NCI-H526 treated with DMSO at 0.1 percent for 48 hours (cell line): ENCODE measurements at regions not wholly inside any gene's neighbourhood (a gene's known extent, or its start where the extent isn't known, plus 50 kb on each side); places are given as distances from the start of the nearest gene placed in this dataset.

ENCODE experiments used
- DNase-seq: peaks from one replicate; lab custom pipeline; 2025; lab: John Stamatoyannopoulos, UW

DNA sequence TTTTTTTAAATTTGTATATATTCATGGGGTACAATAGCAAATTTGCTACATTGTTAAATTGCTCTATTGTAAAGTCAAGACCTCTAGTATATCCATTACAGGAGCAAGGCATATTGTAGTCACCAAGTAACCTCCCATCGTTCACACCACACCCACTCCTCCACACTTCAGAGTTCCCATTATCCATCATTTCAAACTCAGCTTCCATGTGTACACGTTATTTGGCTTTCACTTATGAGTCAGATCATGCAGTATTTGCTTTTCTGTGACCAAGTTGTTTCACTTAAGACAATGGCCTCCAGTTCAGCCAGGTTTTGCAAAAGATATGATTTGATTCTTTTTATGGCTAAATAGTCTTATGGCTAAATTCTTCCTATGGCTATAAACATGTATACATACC is 2614.2 kb downstream of the PCDH7 start:
- DNase-seq, result no peak

DNA sequence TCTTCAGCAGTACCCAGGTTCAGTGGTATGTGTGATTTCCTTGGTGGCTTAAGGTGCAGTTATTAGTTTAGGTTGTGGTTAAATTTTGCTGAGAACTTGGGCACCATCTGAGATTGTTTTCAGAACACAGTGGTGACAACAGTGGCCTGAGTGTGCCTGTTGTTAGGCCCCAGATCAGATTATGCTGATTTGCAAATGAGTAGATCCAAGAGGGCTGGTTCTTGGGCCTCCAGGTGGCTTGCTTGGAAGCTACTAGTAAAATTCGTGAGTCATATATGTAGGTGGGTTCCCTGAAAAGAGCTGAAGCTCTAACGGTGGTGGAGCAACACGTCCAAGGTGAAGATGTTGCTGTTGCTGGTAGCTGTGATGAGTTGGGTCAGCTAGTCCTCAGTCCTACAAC is 2619.6 kb downstream of the PCDH7 start:
- DNase-seq, result no peak

DNA sequence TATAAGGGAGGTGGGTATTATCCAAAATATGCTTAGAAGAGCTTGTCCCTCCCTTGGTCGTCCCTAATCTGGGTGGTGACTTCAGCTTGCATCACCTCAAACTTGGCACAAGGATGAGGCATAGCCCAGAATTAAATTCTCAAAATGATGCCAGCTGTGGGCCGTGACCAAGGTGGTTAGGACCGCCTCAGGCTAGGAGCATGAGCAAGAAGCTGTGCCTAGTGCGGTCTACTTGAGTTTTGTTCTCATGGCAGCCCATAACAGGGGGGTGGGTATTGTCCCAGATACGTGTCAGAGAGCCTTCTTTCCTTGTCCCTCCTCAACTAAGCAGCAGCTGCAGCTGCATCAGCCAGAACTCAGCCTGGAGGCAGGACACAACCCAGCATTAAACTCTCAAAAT is 2620.0 kb downstream of the PCDH7 start:
- DNase-seq, result no peak

DNA sequence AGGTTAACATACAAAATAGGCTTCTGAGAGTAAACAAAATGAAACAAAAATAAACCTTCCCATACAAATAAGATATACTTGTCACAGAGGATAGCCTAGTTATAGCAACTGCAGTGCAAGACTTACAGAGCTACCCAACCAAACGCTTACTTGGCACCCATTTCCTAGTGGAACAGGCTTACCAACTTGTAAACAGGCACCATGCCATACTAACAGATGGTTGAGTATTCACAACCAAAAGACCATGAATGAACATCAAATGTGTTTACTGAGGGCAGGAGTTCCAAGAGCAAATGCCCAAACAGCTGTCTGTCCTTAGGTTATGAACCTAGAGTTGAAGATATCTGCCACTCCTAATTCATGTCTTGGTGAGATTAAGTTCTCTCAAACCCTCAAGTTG is 2629.2 kb downstream of the PCDH7 start:
- no peak for DNase-seq

DNA sequence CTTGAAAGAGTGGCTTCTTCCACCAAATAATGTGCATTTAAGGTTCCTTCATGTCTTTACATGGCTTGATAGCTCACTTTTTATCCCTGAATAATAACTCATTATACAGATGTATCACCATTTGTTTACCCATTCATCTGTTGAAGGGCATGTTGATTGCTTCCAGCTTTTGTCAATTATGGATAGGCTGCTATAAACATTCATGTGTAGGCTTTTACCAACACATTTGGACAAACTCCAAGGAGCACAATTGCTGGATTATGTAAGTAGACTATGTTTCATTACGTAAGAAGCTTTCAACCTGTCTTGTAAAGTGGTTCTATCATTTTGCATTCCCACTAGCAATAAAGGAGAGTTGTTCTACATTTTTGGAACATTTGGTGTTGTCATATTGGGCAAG is 2637.0 kb downstream of the PCDH7 start:
- no peak for DNase-seq

DNA sequence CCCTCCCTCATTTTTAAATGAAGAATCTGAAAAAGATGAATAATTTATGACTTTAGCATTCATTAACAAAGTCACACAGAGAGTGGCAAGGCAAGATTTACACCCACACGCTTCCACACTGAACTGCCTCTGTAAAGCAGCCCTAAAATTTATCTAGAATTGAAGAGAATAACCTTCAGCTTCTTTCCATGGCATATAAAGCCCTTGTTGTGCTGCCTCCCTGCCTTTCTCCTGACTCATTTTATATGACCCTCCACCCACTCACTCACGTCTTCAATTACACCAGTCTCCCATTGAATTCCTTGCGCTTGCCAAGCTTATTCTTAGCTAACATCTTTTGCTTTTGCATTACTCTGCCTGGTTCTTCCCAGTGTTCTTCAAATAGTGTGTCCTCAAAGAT is 2649.3 kb downstream of the PCDH7 start:
- DNase-seq, result no peak

DNA sequence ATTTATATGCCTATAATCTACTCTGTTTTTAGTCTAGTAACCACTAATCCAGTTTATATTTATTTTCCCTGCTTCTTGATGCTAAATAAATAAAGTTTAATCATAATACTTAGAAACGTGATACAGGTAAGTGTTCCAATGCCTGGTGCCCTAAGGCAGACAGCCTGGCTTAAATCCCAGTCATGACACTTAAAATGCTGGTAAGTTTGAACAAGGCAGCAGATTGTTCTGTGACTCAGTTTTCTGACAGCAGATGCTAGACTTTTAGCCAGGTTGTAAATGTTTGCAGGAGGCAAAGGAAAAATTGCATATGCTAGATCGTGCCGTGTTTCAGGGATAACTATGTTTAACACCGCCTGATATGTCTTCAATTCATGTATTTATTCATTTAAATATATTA is 2661.6 kb downstream of the PCDH7 start:
- DNase-seq, result no peak

DNA sequence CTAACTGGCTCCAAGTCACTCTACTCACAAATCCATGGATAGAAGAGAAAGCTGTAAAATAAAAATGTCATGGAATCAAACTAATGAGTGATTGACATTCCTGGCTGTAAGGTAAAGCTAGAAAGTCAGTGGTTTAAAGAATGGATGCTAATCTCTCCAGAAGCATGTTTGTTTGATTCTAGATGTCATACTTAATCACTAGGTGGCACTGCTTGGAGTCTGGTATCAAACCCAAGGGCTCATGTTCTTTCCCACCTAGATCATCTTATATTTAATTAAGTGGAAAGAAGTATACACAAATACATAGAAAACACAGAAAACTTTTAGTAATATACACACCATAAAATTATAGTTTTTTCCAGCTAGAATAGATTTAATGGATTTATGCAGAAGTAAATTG is 2666.6 kb downstream of the PCDH7 start:
- DNase-seq, result no peak

DNA sequence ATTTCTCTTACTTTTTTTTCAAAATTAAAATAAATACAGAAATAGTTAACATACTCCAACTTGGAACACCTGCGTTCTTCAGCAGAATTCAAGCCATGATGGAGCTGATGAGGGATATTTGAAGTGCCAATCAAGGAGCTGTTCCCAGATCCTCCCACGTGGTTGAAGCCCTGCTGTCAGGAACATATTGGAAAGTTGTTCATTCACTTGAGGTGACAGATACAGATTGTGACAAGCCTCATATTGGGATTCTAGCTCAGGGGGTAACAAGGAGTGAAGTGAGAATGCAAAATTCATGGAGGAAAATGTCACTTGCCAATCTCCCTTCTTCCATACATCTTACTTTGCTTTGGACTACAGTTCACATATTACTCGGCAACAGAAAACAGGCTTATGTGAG is 2670.8 kb downstream of the PCDH7 start:
- no peak for DNase-seq

DNA sequence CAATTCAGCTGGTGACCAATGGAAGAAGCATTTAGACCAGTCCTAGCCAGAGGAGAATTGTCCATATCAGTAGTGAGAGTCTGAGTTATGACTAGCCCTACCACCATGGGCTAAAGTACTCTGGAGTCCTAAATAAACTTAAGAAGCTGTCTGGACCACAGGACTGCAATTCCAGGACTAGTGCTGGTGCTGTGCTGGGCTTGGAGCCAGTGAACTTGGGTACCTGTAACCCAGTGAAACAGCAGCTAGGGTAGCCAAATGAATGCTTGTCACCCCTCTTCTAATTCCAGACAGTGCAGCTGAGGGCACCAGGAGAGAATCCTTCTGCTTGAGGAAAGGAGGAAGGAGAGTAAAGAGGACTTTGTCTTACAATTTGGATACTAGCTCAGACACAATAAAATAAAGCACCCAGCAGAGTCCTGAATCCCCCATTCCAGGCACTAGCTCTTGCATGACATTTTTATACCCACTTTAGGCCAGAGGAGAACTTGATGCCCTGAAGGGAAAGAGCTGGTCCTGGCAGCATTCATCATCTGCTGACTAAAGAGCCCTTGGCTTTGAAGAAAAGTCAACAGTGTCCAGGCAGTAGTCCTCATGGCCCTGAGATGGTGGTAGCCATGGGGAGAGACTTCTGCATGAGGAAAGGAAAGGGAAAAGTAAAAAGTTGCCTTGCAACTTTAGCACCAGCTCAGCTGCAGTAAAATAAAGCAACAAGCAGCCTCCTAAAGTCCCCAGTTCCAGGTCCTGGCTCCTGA is 2675.7 kb downstream of the PCDH7 start:
- DNase-seq, result no peak

DNA sequence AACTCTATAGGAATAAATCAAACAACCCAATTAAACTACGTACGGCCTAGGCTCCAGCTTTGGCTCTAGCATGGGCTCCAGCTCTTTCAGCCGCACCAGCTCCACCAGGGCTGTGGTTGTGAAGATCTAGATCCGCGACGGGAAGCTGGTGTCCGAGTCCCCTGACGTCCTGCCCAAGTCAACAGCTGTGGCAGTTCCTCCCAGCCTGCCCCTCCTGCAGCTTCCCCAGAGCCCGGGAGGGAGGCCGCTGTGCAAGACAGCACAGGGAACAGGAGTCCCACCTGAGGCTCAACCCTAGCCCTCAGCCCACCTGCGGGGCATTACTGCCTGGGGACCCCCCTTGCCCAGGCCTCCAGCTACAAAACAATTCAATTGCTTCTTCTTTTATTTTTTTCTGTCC is 2680.3 kb downstream of the PCDH7 start:
- DNase-seq, result no peak

DNA sequence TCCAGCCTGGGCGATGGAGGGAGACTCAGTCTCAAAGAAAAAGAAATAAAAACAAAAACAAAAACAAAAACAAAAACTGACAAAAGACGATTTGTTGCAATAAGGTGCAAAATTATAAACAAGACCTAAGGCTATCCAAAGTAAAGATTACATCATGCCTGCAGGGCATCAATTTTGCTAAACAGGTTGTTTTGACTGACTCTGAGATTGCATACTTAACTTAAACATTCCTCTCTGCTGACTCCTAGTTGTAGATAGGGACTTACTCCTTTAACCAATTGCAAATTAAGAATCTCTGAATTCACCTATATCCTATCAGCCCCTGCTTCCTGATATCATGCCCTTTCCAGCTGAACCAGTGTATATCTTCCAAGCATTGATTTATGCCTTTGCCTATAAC is 2687.3 kb downstream of the PCDH7 start:
- DNase-seq, result no peak

DNA sequence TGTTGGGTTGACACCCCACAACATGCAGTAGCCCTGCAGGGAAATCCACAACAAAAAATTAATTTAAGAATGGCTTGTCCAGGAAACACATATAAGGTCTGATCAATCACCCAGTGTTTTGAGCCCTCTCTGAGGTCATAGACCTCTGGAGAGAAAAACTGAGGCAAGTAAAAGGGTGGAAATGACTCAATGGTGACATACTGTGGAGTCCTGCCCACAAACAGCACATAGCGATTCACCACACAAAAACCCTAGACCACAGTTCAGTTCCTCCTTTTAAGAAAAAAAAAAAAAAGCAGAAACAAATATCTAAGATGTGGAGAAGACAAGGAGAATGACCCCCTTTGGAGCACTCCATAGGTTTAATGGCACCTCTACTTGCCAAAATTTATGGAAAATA is 2691.0 kb downstream of the PCDH7 start:
- no peak for DNase-seq

DNA sequence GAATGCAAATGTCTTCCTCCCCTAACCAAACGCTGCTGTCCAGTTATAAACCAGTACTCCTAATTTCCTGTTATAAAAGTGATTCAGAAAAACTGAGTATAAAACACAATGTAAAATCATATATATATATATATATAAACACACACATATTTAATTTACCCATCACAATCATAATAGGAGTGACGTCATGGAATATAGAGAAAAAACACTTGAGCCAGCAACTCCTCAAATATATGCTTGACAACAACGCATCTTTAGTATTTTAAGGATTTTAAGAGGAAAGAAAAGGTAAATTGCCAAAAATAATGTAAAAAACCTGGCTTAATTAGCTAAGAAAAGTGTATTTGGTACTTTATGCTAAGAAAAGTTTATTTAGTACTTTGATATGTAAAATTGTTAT is 2701.7 kb downstream of the PCDH7 start:
- no peak for DNase-seq

DNA sequence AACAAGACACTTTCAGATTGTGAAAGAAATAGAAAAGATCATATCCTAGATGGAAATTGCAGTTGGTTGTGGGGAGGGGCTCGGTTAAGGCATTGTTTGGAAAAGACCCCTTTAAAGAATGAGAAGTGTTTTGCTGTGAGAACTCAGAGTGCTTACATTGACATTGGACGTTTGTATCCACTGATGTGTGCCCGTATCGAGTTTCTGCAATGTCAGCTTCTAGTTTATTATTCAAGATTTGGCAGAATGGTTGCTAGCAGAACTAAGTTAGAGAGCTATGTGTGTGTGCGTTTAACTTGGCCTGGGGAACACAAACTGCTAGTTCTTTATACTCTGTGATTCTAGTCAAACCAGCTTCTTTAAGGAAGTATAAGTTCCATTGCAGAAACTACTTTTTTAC is 2702.5 kb downstream of the PCDH7 start:
- no peak for DNase-seq

DNA sequence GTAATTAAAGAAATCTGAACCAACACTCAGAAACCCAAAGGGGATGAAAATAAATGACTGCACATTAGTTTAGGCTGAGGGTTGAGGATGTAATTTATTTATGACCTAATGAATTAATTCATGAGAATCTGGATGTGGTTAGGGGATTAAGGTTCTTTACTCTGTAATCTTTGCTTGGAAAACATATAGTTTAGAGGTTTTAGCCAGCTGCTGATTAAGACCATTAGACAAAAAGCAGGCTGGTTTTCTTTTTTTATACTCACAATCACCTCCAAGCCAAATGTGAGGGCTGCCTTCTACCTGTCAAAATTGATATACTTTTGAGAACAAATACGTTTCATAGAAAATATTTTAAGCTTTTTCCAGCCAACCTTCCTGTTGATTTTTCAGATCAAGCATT is 2705.8 kb downstream of the PCDH7 start:
- no peak for DNase-seq

DNA sequence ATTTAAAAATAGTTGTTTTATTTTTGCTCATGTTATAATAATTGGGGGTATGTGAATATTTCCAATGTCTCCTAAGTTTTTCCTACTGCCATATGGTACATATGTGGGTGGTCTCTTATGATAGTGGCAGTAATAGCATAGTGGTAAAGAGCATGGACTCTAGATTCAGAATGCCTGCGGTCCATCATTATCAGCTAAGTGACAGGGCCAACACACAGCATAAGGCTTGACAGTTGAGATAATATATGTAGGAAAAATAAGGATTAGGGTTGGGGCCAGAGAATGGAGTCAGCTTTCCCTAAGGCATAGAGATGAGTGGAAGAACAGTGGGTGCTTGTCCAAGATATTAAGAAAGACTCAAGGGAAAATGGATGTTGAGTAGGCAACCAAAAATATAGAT is 2707.5 kb downstream of the PCDH7 start:
- DNase-seq, result no peak

DNA sequence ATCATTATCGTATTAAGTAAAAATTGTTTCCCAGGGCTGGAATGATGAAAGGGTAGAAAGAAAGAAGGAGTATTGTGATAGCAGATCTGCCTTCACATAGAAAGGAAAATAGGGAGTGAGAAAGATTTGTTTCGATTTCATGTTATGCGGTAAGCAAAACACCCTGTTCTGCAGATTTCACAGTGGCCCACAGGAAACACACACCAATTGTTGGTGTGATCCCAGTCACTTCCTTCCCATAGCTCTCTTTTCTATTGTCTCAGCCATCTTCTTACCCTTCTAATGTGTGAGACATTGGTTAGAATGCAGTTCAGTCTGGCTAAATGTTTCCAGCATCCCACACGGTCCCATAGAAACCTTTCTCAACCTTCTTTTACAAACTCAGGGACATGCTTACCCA is 2709.8 kb downstream of the PCDH7 start:
- no peak for DNase-seq

DNA sequence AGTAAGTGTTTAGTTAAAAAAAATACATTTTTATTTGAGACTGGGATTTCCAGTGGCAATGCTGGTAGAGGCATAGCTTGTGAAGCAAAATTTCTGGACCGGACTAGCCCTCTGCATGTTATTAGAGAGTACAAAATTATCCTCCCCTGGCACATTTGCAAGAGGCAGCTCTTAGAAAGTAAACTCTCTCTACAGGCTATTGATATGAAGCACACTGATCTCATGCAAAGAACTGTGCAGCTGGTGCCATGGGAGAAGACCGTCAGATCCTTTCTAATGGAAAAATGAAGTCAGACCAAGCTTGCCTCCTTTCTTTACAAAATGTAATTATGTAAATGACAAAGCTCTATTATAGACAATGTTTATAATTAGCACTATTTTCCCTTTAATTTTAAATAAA is 2717.2 kb downstream of the PCDH7 start:
- DNase-seq, result no peak

DNA sequence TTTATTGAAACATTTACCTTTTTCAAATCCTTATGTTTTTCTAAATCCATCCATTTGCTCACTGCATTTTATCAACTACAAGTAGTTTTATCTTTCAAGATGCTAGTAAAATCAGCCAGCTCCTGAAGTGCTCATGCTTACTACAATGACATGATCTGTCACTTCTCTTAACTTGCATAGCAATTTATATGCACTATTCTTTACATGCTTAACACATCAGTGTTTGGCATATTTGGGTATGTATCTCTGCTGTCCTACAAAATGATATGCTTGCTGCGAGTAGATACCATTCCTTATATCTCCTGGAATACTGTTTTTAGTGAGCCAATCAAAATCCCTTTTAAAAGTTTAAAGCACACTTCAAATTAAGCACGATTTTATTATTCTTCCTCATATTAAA is 2726.8 kb downstream of the PCDH7 start:
- no peak for DNase-seq

DNA sequence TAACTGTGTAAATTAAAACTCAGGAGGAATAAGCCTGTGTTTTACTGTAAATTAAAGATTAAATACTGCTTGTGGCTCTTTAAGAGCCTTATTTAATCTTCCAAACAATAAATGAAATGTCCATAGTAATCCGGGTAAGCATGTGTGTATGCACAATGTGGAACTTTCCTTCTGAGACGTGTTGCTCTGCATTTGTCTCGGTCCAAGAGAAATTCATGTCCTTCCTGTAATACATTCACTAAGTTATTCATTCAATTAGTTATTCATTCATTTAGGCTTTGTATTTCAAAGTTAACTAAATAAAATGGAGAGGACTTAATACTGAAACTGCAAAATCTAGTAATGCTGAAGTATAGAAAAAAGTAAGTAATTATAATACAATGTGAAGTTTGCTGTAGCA is 2728.8 kb downstream of the PCDH7 start:
- no peak for DNase-seq

DNA sequence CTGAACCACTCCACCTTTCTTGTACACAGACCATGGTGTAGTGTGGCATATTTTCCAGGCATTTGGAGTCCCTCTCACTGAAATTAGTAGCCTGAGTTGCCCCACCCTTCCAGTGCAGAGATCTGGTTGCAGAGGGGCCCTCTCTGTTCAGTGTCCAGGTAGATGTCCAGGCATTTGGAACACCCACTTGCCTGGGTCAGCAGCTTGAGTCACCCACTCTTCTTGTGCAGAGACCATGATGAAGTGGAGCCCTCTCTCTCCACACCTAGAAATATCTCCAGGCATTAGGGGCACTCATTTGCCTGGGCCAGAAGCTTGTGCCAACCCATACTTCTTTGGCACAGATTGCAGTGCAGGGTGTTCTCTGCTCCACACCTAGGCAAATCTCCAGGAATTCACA is 2733.3 kb downstream of the PCDH7 start:
- no peak for DNase-seq

DNA sequence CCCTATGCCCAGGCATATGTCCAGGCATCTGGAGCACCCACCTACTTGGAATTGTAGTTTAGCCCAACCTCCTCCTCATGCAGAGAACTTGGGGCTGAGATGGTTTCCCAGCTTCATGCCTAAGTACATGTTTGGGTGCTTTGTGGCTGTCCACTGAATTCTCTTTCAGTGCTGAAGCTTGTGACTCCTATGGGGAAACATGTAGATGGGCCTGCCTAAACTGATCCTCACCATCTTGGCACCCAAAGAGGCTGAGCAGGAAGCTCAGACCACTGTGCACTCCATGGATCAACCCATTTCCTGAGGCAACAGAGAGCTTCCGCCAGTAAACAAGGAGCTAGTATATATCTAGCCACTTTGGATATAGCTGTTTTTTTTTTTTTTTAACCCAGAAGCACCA is 2733.7 kb downstream of the PCDH7 start:
- DNase-seq, result no peak

DNA sequence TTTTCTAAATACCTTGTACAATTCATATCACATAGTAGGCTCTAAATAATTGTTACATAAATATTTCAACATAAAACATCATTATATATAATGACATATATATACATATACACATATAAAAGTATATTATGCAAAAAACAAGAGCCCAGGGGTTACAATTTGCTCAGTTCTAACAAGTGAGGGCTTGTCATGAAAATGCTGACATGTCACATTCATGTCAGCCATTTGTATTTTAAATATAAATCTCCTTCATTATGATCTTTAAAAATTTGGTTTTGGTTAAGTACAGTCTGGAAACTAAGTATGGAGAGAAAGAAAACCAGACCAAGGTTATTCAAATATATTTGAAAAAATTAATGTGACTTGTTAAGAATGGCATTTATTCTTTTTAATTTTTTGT is 2745.4 kb downstream of the PCDH7 start:
- no peak for DNase-seq

DNA sequence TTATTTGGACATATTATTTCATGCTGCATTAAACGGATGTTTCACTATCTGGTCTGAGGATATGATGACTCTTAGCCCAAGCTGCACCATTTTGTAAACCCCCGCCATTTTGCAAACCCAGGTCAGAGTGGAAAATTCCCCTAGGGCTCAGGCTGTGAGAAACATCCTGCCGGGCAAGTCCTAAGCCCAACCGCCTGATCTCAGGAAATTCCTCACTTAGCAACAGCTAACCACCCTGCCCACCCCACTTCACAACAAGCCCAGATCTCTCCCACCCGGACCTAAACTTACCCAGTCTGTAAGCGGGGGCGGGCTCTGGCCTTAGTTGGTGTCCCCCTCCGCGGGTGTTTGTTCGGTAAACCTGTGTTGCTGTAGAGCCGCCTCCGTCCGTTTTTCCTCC is 2747.1 kb downstream of the PCDH7 start:
- DNase-seq, result no peak
